Neural cell (in vitro differentiated cells): ENCODE measurements at regions not wholly inside any gene's neighbourhood (a gene's known extent, or its start where the extent isn't known, plus 50 kb on each side); places are given as distances from the start of the nearest gene placed in this dataset.

ENCODE experiments used
- H2AFZ ChIP-seq: fragments of 200-600, 300-800 bp; sonication (generic), shearing (Covaris generic); 2 replicates; pipeline ENCODE4 v1.6.0; 2014; ENCODE audit warnings: low read depth, mild to moderate bottlenecking, antibody characterized with exemption, low read length, moderate library complexity
- H3F3A ChIP-seq: fragments of 200-600 bp; shearing (Covaris generic); 2 replicates; pipeline ENCODE4 v1.6.1; 2016; ENCODE audit warnings: mild to moderate bottlenecking, moderate library complexity, mixed read lengths, antibody characterized with exemption, low read length; ENCODE audit not compliant: insufficient read depth, poor library complexity, severe bottlenecking
- H3K27ac ChIP-seq: fragments of 200-600, 300-800 bp; sonication (generic), shearing (Covaris generic); 2 replicates; pipeline ENCODE4 v1.5.1; 2014; ENCODE audit warnings: mild to moderate bottlenecking, low read length, moderate library complexity
- H3K27me3 ChIP-seq: fragments of 300-800, 200-600 bp; sonication (generic), shearing (Covaris generic); 2 replicates; pipeline ENCODE4 v1.6.0; 2014; ENCODE audit warnings: mild to moderate bottlenecking, low read depth, low read length, moderate library complexity; ENCODE audit not compliant: insufficient read depth
- H3K36me3 ChIP-seq: fragments of 300-800, 200-600 bp; sonication (generic), shearing (Covaris generic); 2 replicates; pipeline ENCODE4 v1.5.1; 2014; ENCODE audit warnings: mild to moderate bottlenecking, antibody characterized with exemption, low read length, moderate library complexity; ENCODE audit not compliant: insufficient read depth
- H3K4me2 ChIP-seq: fragments of 300-800, 200-600 bp; sonication (generic), shearing (Covaris generic); 2 replicates; pipeline ENCODE4 v1.6.0; 2014; ENCODE audit warnings: mild to moderate bottlenecking, low read length
- H3K4me3 ChIP-seq: fragments of 300-800, 200-600 bp; sonication (generic), shearing (Covaris generic); 2 replicates; pipeline ENCODE4 v1.5.1; 2014; ENCODE audit warnings: mild to moderate bottlenecking, low read length, moderate library complexity
- H3K79me2 ChIP-seq: fragments of 200-600 bp; shearing (Covaris generic); replicated peaks from 2 replicates; pipeline ENCODE4 v1.6.0; 2014; ENCODE audit warnings: mild to moderate bottlenecking, low read length, moderate library complexity; ENCODE audit not compliant: insufficient read depth
- H3K9ac ChIP-seq: fragments of 300-800, 200-600 bp; sonication (generic), shearing (Covaris generic); 2 replicates; pipeline ENCODE4 v1.6.1; 2016; ENCODE audit warnings: mild to moderate bottlenecking, low read length, mixed read lengths
- H3K9me2 ChIP-seq: fragments of 200-600 bp; shearing (Covaris generic); 2 replicates; pipeline ENCODE4 v1.6.1; 2016; ENCODE audit warnings: mild to moderate bottlenecking, low read length, mixed read lengths; ENCODE audit not compliant: insufficient read depth
- H3K9me3 ChIP-seq: fragments of 200-600, 300-800 bp; sonication (generic), shearing (Covaris generic); 2 replicates; pipeline ENCODE4 v1.6.1; 2016; ENCODE audit warnings: mild to moderate bottlenecking, mixed run types, low read length, moderate library complexity, mixed read lengths
- H4K20me1 ChIP-seq: fragments of 200-600 bp; shearing (Covaris generic); 2 replicates; pipeline ENCODE4 v1.6.1; 2016; ENCODE audit warnings: mild to moderate bottlenecking, mixed run types; ENCODE audit not compliant: insufficient read depth
- EP300 ChIP-seq: fragments of 450-650 bp; conservative IDR thresholded peaks from 2 replicates; pipeline ENCODE4 v1.6.1; 2014; ENCODE audit warnings: antibody characterized with exemption, mild to moderate bottlenecking, moderate library complexity; ENCODE audit not compliant: poor library complexity, severe bottlenecking
- EZH2 ChIP-seq: fragments of 200-600, 300-800 bp; shearing (Covaris generic), sonication (generic); IDR thresholded peaks from 2 replicates; pipeline ENCODE4 v1.6.1; 2014; ENCODE audit warnings: antibody characterized with exemption, low read length, borderline replicate concordance, mild to moderate bottlenecking; ENCODE audit not compliant: insufficient read depth, poor library complexity, severe bottlenecking
- MXI1 ChIP-seq: fragments of 450-650 bp; conservative IDR thresholded peaks from 2 replicates; pipeline ENCODE4 v1.6.1; 2014; ENCODE audit warnings: antibody characterized with exemption, mild to moderate bottlenecking; ENCODE audit not compliant: poor library complexity, severe bottlenecking
- POLR2AphosphoS5 ChIP-seq: IDR thresholded peaks from 2 replicates; pipeline ENCODE4 v1.6.1; 2012
- RAD21 ChIP-seq: fragments of 450-650 bp; conservative IDR thresholded peaks from 2 replicates; pipeline ENCODE4 v1.6.1; 2014; ENCODE audit warnings: antibody characterized with exemption, mild to moderate bottlenecking, moderate library complexity
- SMC3 ChIP-seq: fragments of 450-650 bp; conservative IDR thresholded peaks from 2 replicates; pipeline ENCODE4 v1.6.1; 2014; ENCODE audit warnings: antibody characterized with exemption, mild to moderate bottlenecking, moderate library complexity; ENCODE audit not compliant: poor library complexity
- TAF1 ChIP-seq: IDR thresholded peaks from 2 replicates; pipeline ENCODE4 v1.6.1; 2012; ENCODE audit warnings: low read depth
- TF ChIP-seq, protein P1 (sequence below): fragments of 450-650 bp; IDR thresholded peaks from 2 replicates; pipeline ENCODE4 v1.5.1; 2014; ENCODE audit warnings: antibody characterized with exemption, mild to moderate bottlenecking, moderate library complexity; ENCODE audit not compliant: poor library complexity, severe bottlenecking
- TF ChIP-seq, protein P2 (sequence below): IDR thresholded peaks from 2 replicates; pipeline ENCODE4 v1.6.1; 2012; ENCODE audit warnings: borderline replicate concordance

DNA sequence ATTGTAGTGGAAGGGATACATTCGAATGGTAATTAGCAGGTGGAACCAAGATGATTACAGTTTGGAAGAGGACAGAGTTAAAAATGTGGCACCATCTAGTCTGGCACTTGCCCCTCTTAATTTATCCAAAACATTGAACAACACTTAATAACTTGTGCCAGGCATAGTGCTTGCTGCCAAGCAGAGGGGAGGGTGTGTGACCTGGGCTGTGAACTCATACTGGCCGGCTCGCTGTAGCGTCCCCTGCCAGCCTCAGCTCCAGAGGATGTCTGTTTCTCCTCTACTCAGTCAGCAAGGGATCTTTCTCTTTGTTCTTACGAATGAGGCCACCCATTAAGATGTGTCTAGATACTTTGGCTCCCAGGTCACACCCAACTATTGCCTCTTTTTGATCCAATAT lies 179.4 kb upstream of the INHBA start:
- H3F3A ChIP-seq, result no peaks in the 10 kb centered on the region
- H3K9me3 ChIP-seq, result no peaks in the 10 kb centered on the region
- TF ChIP-seq, protein P1, sequence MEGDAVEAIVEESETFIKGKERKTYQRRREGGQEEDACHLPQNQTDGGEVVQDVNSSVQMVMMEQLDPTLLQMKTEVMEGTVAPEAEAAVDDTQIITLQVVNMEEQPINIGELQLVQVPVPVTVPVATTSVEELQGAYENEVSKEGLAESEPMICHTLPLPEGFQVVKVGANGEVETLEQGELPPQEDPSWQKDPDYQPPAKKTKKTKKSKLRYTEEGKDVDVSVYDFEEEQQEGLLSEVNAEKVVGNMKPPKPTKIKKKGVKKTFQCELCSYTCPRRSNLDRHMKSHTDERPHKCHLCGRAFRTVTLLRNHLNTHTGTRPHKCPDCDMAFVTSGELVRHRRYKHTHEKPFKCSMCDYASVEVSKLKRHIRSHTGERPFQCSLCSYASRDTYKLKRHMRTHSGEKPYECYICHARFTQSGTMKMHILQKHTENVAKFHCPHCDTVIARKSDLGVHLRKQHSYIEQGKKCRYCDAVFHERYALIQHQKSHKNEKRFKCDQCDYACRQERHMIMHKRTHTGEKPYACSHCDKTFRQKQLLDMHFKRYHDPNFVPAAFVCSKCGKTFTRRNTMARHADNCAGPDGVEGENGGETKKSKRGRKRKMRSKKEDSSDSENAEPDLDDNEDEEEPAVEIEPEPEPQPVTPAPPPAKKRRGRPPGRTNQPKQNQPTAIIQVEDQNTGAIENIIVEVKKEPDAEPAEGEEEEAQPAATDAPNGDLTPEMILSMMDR, result no peak
- TF ChIP-seq MXI1, result no peak
- no peaks in the 10 kb centered on the region for H3K36me3 ChIP-seq
- H3K9me2 ChIP-seq, result no peaks in the 10 kb centered on the region
- no peak overlapping the region for H2AFZ ChIP-seq
- no peak overlapping the region for H3K9ac ChIP-seq
- no peaks in the 10 kb centered on the region for H3K27me3 ChIP-seq
- no peaks in the 10 kb centered on the region for H4K20me1 ChIP-seq
- H3K4me2 ChIP-seq, result no peak overlapping the region
- H3K4me3 ChIP-seq, result no peak overlapping the region
- H3K27ac ChIP-seq, result no peak overlapping the region
- H3K79me2 ChIP-seq, result no peaks in the 10 kb centered on the region

DNA sequence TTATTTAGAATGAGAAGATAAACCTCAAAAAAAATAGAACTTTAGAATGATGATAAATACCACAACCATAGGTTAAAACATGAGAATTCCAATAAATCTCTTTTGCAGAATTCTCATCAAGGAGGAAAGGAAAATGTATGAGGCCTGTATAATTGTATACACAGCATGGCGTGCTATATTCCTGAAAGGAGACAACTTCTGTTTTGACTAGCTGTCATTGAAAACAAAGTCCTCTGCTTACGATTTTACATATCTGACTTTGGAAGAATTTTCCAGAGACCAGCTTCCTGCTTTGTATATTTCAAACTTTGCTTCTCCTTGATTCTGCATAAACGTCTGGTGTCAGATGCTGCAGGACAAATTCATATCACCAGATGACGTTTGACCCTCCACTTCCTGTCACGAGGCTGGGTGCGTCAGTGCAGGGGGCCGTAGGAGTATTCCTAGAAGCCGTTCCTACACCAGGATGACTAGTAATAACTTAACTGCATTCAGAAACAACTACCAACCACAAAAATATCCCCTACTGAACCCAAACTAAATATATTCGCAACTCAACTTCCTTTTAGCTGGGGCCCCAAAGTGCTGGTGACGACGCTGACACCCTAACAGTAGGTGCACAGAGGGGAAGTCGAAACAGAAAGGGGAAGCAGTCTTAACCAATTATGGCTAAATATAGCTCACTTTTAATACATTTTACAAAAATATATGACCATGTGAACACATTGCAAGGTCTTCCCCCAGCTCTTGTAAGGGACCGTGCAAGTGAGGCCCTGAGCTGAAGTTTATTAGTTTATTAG lies 178.6 kb upstream of the INHBA start:
- H3K27me3 ChIP-seq, result no peaks in the 10 kb centered on the region
- H2AFZ ChIP-seq, result no peak overlapping the region
- H3K27ac ChIP-seq, result no peak overlapping the region
- no peaks in the 10 kb centered on the region for H3K9me2 ChIP-seq
- H3F3A ChIP-seq, result no peaks in the 10 kb centered on the region
- no peaks in the 10 kb centered on the region for H3K9me3 ChIP-seq
- H3K4me2 ChIP-seq, result no peak overlapping the region
- no peaks in the 10 kb centered on the region for H3K79me2 ChIP-seq
- no peak for TF ChIP-seq EP300
- TF ChIP-seq, protein P2, sequence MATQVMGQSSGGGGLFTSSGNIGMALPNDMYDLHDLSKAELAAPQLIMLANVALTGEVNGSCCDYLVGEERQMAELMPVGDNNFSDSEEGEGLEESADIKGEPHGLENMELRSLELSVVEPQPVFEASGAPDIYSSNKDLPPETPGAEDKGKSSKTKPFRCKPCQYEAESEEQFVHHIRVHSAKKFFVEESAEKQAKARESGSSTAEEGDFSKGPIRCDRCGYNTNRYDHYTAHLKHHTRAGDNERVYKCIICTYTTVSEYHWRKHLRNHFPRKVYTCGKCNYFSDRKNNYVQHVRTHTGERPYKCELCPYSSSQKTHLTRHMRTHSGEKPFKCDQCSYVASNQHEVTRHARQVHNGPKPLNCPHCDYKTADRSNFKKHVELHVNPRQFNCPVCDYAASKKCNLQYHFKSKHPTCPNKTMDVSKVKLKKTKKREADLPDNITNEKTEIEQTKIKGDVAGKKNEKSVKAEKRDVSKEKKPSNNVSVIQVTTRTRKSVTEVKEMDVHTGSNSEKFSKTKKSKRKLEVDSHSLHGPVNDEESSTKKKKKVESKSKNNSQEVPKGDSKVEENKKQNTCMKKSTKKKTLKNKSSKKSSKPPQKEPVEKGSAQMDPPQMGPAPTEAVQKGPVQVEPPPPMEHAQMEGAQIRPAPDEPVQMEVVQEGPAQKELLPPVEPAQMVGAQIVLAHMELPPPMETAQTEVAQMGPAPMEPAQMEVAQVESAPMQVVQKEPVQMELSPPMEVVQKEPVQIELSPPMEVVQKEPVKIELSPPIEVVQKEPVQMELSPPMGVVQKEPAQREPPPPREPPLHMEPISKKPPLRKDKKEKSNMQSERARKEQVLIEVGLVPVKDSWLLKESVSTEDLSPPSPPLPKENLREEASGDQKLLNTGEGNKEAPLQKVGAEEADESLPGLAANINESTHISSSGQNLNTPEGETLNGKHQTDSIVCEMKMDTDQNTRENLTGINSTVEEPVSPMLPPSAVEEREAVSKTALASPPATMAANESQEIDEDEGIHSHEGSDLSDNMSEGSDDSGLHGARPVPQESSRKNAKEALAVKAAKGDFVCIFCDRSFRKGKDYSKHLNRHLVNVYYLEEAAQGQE, result peak; percentile 77
- no peak overlapping the region for H3K4me3 ChIP-seq
- no peaks in the 10 kb centered on the region for H4K20me1 ChIP-seq
- H3K36me3 ChIP-seq, result no peaks in the 10 kb centered on the region
- H3K9ac ChIP-seq, result no peak overlapping the region

DNA sequence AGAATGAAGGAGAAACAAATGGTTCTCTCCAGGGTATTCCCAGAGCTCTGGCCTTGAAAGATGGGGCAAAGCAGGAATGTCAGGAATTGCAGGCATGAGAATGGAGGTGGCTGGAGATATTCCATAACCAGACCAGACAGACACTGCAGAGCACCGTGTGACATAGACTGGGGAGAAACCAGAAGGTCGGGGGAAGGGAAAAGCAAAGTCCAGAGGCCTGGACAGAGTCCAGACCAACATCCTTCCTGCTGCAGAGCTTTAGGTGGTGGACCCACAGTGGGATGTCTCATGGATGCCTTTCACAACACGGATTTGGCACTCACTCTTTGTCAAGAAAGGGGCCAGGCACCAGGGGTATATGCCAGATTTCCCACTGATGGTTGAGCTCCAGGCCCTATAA lies 177.2 kb upstream of the INHBA start:
- H2AFZ ChIP-seq, result no peak overlapping the region
- H3K36me3 ChIP-seq, result no peaks in the 10 kb centered on the region
- no peaks in the 10 kb centered on the region for H3K79me2 ChIP-seq
- H3K9me3 ChIP-seq, result no peaks in the 10 kb centered on the region
- no peaks in the 10 kb centered on the region for H3K27me3 ChIP-seq
- no peak overlapping the region for H3K4me2 ChIP-seq
- no peaks in the 10 kb centered on the region for H3K9me2 ChIP-seq
- no peak overlapping the region for H3K4me3 ChIP-seq
- H3K9ac ChIP-seq, result no peak overlapping the region
- TF ChIP-seq POLR2AphosphoS5, result no peak
- no peak for TF ChIP-seq EZH2
- no peak for TF ChIP-seq TAF1
- TF ChIP-seq, protein P2, result no peak
- TF ChIP-seq RAD21, result no peak
- TF ChIP-seq MXI1, result no peak
- TF ChIP-seq, protein P1, result no peak
- no peak for TF ChIP-seq EP300
- no peak for TF ChIP-seq SMC3
- no peaks in the 10 kb centered on the region for H4K20me1 ChIP-seq
- no peaks in the 10 kb centered on the region for H3F3A ChIP-seq
- no peak overlapping the region for H3K27ac ChIP-seq
